Breast epithelium (tissue), 4 donors: ENCODE measurements at regions not wholly inside any gene's neighbourhood (a gene's known extent, or its start where the extent isn't known, plus 50 kb on each side); places are given as distances from the start of the nearest gene placed in this dataset.
"Not testable (repeated sequence)": the region's sequence is repeated elsewhere in the genome, so short reads cannot be mapped to it uniquely, and the experiment has no call there.

ENCODE experiments used
- DNase-seq, 2 donors: peaks; one replicate each; pipeline ENCODE4 v3.0.0-alpha.2; 2019; ENCODE audit warnings: low spot score in 2 of 2
- H3K27ac ChIP-seq, 2 donors: fragments of 200-600 bp; sonication (generic) in 1 of 2; one replicate each; pipeline ENCODE4 v1.5.1; 2016 to 2019; ENCODE audit warnings: mild to moderate bottlenecking in 1 of 2
- H3K27me3 ChIP-seq, 2 donors: fragments of 200-600 bp; sonication (generic) in 1 of 2; one replicate each; pipeline versions ENCODE4 v1.5.1 to v1.6.0; 2017 to 2019; ENCODE audit warnings: control low read depth in 1 of 2, mild to moderate bottlenecking in 1 of 2
- H3K36me3 ChIP-seq: fragments of 200-600 bp; one replicate; pipeline ENCODE4 v1.5.1; 2019
- H3K4me1 ChIP-seq, 2 donors: fragments of 200-600 bp; sonication (generic); one replicate each; pipeline ENCODE4 v1.5.1; 2016 to 2019; ENCODE audit warnings: control low read depth in 1 of 2
- H3K4me3 ChIP-seq, 3 donors: fragments of 200-600 bp; sonication (generic); 1 replicate in 2 of 3; 2 replicates in 1 of 3; pipeline ENCODE4 v1.5.1; 2016 to 2019; ENCODE audit warnings: mild to moderate bottlenecking in 3 of 3, moderate library complexity in 2 of 3
- H3K9me3 ChIP-seq, 2 donors: fragments of 200-600 bp; sonication (generic) in 1 of 2; one replicate each; pipeline ENCODE4 v1.5.1; 2016 to 2019; ENCODE audit warnings: control low read depth in 1 of 2
- POLR2A ChIP-seq: fragments of 450-650 bp; IDR thresholded peaks from one replicate; pipeline ENCODE4 v1.6.1; 2016; ENCODE audit warnings: antibody characterized with exemption, mild to moderate bottlenecking, moderate library complexity
- POLR2AphosphoS5 ChIP-seq, 3 donors: sonication (generic); formaldehyde crosslinking; IDR thresholded peaks; one replicate each; pipeline ENCODE4 v1.6.1; 2017; ENCODE audit warnings: antibody characterized with exemption in 3 of 3
- intact Hi-C: fragments of 100-400 bp; cut with DNase I; formaldehyde crosslinking; loops from one replicate; pipeline ENCODE4 v1.15.1; 2023; ENCODE audit warnings: low total_unique reads
- TF ChIP-seq, protein P1 (sequence below), 3 donors: fragments of 450-650 bp; IDR thresholded peaks; one replicate each; pipeline ENCODE4 v1.5.1; 2016 to 2017; ENCODE audit warnings: antibody characterized with exemption in 3 of 3, mild to moderate bottlenecking in 3 of 3, moderate library complexity in 3 of 3

GRCh38 chr17:34039759-34040555 is 215.1 kb upstream of the CCL2 start:
- H3K27ac ChIP-seq, H3K4me3 ChIP-seq, H3K36me3 ChIP-seq, DNase-seq, H3K4me1 ChIP-seq, H3K9me3 ChIP-seq, intact Hi-C loops: not testable (repeated sequence)
- peaks cover 0 to 23% of the 10 kb centered on the region in 2 donors for H3K27me3 ChIP-seq

GRCh38 chr17:34045990-34046389 is 209.1 kb upstream of the CCL2 start:
- Histone ChIP-seq H3K36me3 (no peaks in the 10 kb centered on the region), H3K27me3 (peaks cover 0 to 19% of the 10 kb centered on the region in 2 donors), H3K4me1 (no peaks in the 10 kb centered on the region), H3K9me3 (peaks cover 0 to 12% of the 10 kb centered on the region in 2 donors), H3K4me3 (no peak overlapping the region), H3K27ac (no peak overlapping the region)
- intact Hi-C loops = no loop called here
- no peak for DNase-seq
- TF ChIP-seq POLR2AphosphoS5 (IDR thresholded peaks at IDR 0.05) (no peak), POLR2A (no peak)
- TF ChIP-seq, protein P1, sequence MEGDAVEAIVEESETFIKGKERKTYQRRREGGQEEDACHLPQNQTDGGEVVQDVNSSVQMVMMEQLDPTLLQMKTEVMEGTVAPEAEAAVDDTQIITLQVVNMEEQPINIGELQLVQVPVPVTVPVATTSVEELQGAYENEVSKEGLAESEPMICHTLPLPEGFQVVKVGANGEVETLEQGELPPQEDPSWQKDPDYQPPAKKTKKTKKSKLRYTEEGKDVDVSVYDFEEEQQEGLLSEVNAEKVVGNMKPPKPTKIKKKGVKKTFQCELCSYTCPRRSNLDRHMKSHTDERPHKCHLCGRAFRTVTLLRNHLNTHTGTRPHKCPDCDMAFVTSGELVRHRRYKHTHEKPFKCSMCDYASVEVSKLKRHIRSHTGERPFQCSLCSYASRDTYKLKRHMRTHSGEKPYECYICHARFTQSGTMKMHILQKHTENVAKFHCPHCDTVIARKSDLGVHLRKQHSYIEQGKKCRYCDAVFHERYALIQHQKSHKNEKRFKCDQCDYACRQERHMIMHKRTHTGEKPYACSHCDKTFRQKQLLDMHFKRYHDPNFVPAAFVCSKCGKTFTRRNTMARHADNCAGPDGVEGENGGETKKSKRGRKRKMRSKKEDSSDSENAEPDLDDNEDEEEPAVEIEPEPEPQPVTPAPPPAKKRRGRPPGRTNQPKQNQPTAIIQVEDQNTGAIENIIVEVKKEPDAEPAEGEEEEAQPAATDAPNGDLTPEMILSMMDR (IDR thresholded peaks at IDR 0.05) = no peak

GRCh38 chr17:34051046-34051445 is 204.0 kb upstream of the CCL2 start:
- intact Hi-C loops = no loop called here
- Histone ChIP-seq H3K36me3 (no peaks in the 10 kb centered on the region), H3K9me3 (peaks cover 0 to 4% of the 10 kb centered on the region in 2 donors), H3K4me3 (no peak overlapping the region), H3K27me3 (peaks cover 0 to 15% of the 10 kb centered on the region in 2 donors), H3K4me1 (no peaks in the 10 kb centered on the region), H3K27ac (no peak overlapping the region)
- TF ChIP-seq, protein P1 (IDR thresholded peaks at IDR 0.05) = no peak
- TF ChIP-seq POLR2AphosphoS5 (IDR thresholded peaks at IDR 0.05) (no peak), POLR2A (no peak)
- DNase-seq = no peak

DNA sequence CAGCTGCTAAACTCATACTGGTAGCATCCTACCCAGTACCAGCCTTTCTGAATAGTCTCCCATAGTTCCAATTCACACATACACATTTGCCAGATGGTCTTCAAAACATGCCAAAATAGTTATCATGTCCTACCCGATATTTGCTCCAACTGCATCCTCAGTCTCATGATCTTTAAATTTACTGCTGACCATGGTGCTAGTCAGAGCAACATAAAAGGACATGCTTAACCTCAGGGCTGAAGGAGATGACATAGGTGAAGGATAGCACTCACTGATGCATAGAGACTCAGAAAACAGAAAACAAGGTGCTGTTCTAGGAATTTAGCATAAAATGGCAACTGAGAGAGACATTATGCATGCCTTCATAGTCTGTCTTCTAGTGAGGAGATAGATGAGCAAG is 200.6 kb upstream of the CCL2 start:
- Histone ChIP-seq H3K27ac (no peak overlapping the region), H3K9me3 (peaks cover 0 to 3% of the 10 kb centered on the region in 2 donors), H3K4me3 (no peak overlapping the region), H3K36me3 (no peaks in the 10 kb centered on the region), H3K27me3 (peaks cover 0 to 12% of the 10 kb centered on the region in 2 donors), H3K4me1 (no peaks in the 10 kb centered on the region)
- TF ChIP-seq POLR2A = no peak
- TF ChIP-seq POLR2AphosphoS5 (IDR thresholded peaks at IDR 0.05) = no peak
- TF ChIP-seq, protein P1 (IDR thresholded peaks at IDR 0.05) = no peak
- intact Hi-C loops = no loop called here
- no peak for DNase-seq

GRCh38 chr17:34055606-34056005 is 199.5 kb upstream of the CCL2 start:
- Histone ChIP-seq H3K4me1 (no peaks in the 10 kb centered on the region), H3K36me3 (no peaks in the 10 kb centered on the region), H3K4me3 (no peak overlapping the region), H3K9me3 (peaks cover 0 to 6% of the 10 kb centered on the region in 2 donors), H3K27me3 (peaks cover 0 to 12% of the 10 kb centered on the region in 2 donors), H3K27ac (no peak overlapping the region)
- TF ChIP-seq POLR2AphosphoS5 (IDR thresholded peaks at IDR 0.05) (no peak), POLR2A (no peak)
- TF ChIP-seq, protein P1 (IDR thresholded peaks at IDR 0.05) = no peak
- DNase-seq = no peak
- intact Hi-C loops = no loop called here
